HG03159 (cell line): ENCODE measurements at regions not wholly inside any gene's neighbourhood (a gene's known extent, or its start where the extent isn't known, plus 50 kb on each side); places are given as distances from the start of the nearest gene placed in this dataset.

Experiments used
- ATAC-seq: cut with Tn5 transposase; IDR thresholded peaks from one replicate; pipeline ENCODE4 v1.9.1; 2021; ENCODE audit warnings: mild to moderate bottlenecking, moderate library complexity; ENCODE audit not compliant: unreplicated experiment

DNA sequence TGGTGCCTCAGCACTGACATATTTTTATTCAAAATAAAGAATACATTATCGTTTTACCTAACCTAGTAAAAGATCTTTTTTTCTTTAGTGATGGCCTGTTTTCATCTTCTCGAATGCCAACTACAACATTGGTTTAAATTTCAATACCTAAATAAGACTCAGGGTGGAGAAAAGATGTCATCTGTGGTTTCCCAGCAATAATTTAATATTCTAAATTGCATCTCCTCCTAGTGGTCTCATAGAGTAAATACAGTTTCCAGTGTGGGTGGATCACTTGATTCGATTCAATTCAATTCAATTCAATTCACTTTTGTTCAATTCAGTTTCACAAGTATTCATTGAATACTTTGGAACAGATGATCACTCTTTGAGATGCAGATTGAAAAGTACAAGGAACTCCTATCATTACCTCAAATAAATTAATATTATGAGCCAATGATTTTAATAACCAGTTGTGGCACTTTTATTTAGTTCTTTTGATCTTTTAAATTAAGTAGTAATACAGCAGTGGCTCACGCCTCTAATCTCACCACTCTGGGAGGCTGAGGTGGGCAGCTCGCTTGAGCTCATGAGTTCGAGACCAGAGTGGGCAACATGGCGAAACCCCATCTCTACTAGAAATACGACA, 427.2 kb downstream of the FAT4 start:
- ATAC-seq, result no peak

DNA sequence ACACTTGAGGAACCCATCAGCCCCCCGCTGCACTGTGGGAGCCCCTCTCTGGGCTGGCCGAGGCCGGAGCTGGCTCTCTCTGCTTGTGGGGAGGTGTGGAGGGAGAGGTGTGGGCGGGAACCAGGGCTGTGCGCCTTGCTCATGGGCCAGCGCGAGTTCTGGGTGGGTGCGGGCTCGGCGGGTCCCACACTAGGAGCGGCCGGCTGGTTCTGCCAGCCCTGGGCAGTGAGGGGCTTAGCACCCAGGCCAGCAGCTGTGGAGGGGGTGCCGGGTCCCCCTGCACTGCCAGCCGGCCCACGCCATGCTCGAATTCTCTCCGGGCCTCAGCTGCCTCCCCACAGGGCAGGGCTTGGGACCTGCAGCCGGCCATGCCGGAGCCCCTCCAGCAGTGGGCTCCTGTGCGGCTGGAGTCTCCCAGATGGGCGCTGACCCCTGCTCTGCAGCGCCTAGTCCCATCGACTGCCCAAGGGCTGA, 430.2 kb downstream of the FAT4 start:
- ATAC-seq, result no peak

DNA sequence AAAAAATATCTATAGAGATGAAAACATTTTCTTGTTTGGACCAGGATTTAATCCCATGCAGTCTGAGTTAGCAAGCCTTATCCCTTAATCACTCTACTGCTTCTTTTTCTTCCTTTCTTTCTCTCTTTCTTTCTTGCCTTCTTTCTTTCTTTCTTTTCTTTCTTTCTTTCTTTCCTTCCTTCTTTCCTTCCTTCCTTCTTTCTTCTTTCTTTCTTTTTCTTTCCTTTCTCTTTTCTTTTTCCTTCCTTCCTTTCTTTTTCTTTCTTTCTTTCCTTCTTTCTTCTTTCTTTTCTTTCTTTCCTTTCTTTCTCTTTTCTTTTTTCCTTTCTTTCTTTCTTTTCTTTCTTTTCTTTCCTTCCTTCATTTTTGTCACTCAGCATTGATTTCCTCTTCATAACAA, 434.6 kb downstream of the FAT4 start:
- no peak for ATAC-seq

DNA sequence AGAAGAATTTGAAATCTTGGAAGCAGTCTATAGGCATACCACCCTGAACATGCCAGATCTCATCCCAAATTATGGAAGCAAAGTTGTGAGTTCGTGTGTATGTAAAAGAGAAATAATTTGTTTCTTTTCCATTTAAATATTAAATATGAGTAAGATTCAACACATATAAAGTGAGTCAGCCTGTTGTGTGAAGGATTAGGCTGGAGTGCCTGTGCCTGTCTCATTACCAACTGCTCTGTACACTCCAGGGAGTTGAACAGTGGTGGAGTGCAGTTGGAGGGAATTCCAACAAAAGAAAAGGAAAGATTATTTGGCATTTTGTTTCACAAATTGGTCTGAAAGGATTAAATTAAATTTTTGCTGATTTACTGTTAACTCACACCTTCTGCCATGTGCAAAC, 435.6 kb downstream of the FAT4 start:
- ATAC-seq, result no peak

DNA sequence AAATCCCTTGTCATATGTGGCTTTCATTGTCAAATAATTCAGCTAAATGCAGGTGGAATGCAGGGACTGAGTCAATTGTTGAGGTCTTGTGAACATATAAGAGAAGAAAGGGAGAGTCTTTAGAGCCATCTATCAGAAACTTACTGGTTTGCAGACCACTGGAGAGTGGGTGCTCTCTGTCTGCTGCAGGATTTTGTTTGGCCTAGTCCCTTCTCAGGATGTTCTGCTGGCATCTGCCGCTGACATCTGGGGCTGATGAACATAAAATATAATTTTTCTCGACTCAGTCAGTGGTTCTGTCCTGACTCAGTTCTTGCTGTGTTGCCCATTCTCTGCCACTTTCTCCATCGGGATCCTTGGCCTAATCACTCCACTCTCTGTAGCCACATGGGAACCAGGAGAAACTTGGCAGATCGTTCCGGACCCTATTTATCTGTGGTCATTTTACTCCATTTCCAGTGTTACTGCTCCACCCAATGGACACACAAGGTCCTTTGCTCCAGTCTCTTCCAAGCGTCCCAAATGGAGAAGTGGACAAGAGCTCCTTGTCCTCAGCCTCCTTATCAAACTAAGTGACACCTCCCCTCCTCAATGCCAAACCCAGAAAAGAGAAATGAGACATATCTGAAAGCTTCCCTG, 436.2 kb downstream of the FAT4 start:
- ATAC-seq, result no peak

DNA sequence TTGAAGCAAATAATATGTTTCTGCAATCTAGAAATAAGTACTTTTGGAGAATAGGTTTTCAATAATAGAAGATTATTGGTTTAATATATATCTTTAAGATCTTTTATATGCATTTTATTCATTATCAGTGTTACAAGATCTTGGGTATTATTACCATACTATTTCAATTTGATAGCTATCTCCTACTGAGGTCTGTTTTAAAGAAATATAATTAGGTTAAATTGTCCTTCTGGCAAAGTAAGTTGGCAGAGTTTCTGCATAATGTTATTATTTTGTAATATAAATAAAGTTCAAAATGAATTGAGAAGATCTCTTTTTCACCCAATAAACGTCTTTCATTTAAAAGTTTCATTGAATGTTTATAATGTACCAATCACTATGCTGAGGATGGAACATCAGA, 443.7 kb downstream of the FAT4 start:
- ATAC-seq, result no peak

DNA sequence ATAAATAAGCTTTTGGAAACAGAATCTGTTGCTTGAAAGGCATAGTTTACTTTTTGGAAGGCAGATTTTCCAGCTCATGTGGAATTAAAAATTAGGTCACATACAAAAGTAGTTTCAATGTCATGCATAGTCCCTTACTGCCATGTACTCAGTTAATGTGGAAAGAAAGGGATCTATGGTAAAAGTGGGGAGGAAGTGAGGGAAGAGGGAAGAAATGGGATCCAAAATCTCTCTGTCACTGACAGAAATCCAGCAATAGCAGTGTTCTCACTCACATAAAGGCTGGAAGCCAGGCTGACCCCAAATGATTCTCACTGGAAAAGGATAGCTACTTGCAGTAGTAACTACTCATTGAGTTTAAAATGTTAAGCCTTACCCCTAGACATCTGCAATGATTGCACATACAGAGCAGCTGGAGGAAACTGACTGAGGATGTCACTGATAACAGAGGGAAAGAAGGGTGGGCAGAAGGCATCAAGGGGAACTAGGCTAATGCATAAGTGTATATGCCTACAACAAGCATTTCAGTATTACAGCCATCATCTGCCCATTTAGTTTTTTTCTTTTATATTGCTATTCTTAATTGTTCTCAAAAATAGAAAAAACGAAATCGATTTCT, 445.6 kb downstream of the FAT4 start:
- ATAC-seq, result no peak

DNA sequence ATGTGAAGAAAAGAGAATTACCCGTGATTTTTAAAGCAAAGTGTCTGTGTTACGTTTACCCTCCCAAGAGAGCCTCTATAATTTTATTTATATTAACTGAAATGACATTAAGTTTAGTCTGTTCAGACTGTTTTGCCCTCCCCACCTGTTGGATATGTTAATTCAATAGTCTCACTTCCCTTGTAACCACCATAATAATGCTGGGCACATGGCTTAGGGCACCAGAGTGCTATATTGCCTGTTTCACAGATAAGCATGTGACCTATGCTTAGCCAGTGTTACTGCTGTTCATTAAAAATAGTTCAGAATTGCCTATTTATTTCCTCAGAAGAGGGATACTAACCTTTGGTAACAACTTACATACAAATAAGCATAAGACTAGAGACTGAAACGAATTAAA, 446.2 kb downstream of the FAT4 start:
- ATAC-seq, result no peak

DNA sequence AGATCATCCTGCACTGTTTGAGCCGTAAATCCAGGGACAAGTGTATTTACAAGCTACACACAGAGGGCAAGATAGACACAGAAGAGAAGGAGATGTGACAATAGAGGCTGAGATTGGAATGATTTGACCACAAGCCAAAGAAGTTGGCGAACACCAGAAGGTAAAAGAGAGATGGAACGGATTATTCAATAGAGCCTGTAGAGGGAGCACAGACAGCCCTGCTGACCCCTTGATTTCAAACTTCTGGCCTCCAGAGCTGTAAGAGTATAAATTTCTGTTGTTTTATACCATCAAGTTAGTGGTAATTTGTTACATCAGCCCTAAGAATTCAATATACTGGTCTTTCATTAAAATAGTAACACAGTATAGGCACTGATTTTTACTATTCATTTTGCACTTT, 447.8 kb downstream of the FAT4 start:
- no peak for ATAC-seq

DNA sequence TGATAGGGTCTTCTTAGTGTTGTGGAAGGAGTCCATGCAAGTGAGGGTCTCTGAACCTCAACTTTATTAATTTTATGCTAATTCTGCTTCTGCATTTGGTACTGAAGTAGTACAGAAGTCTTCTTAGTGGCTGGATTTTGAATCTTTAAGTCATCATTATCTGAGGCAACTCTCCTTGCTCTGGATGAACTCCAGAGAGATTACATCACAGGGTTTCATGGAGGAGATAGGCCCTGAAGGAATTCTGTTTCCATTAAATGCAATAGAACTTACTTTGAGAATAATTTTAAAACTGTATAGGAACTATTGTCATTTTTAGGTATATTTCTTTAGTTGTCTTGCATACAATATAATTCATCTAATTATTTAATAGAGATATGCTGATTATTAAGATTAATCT, 451.2 kb downstream of the FAT4 start:
- no peak for ATAC-seq

DNA sequence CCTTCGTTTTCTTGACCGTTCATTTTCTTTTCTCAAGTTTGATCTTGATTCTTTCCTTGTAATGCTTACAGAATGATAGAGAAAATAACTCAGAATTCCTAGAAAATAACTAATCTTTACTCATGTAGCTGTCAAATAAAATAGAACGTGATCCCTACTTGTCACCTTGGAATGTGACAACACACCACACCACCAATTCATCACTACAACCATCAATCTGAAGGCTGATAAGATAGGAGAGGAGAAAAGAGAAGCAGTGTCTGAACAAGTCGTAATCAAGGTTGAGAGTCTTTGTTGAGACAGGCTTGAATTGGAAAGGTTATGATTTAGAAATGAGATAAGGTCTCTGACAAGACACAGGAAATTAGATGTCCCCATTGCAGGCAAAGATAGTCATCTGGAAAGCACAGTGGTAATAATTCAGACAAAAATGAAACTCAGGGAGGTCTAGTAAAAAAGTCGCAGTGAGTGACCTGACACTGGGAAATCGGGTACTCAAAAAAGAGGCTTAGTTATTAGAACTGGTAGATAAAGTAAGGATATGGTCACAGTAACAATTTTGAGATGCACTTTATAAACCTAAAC, 456.2 kb downstream of the FAT4 start:
- ATAC-seq, result no peak

DNA sequence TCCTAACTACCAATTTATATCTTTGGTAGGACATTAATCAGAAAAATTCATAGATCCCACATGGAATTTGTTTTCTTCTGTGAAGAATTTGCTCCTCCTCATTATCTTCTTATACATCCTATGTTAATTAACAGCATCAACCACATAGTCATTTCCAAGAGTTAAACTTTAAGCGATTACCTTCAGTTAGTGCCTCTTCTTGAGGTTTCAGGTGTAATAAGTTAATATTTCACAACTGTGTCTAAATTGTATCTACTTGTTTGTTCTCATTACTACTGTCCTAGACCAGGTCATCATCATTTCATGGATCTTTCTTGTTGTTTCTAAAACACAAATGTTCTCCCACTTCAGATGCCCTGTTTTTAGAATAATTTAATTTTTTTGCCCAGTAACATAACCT, 457.9 kb downstream of the FAT4 start:
- peak; percentile 75 for ATAC-seq

DNA sequence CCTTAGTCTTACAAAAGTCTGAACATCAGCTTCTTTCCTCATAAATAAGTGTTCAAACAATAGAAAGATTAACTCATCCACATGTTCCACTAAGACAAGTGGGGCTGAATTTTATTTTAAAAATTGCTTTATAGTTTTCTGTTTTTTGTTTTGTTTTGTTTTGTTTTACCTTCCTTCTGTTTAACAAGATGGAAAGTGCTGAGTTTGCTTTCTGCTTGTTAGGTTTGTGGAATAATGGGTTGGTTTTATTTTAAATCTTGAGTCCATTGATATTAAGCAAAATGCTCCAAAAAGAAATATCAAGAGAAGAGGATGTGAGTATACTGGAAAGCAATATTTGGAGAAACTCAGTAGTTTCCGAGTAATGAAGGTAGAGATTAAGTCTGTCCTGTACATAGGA, 458.7 kb downstream of the FAT4 start:
- no peak for ATAC-seq

DNA sequence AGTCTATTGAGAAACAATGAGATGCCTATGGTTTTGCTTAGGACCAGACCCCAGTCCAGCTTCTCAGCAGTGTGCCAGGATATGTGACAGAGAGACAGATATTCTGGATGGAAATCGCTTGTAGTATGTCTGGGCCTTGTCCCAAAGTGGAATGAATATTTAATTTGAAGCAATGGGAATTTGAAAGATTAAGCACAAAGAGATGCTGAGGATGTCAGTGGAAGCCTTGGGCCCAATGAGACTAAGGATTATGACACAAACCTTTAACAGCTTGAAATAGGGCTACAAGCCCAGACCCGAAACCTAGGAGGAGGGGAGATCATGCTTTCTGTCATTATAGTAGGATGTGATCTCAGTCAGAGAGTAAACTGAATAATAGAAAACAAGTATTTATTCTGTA, 459.2 kb downstream of the FAT4 start:
- ATAC-seq, result no peak

DNA sequence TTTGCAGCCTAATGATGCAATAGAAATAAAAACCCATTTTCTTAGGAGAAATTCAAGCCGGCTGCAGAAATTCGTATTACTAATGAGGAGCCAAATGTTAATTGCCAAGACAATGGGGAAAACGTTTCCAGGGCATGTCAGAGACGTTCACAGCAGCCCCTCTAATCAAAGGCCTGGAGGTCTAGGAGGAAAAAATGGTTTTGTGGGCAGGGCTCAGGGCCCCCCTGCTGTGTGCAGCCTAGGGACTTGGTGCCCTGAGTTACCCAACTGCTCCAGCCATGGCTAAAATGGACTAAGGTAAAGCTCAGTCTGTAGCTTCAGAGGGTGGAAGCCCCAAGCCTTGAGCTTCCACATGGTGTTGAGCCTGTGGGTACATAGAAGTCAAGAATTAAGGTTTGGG, 461.4 kb downstream of the FAT4 start:
- no peak for ATAC-seq

DNA sequence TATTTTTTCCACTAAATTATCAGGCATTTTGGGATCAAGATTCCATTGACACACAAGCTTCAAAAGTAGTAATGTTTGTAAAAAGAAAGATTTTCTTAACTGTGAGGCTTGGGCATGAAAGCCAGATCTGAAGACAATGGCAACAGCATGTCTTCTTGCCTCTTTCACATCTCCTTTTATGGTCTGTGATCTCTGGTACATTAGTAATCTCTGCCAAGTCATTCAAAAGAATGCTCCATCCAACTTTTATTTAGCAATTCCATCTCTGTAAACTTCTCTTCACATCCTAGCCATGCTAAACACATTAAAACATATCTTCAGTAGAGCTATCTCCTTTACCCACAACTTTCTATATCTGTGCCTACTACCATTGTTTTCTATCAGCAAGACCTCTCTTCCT, 465.4 kb downstream of the FAT4 start:
- no peak for ATAC-seq

DNA sequence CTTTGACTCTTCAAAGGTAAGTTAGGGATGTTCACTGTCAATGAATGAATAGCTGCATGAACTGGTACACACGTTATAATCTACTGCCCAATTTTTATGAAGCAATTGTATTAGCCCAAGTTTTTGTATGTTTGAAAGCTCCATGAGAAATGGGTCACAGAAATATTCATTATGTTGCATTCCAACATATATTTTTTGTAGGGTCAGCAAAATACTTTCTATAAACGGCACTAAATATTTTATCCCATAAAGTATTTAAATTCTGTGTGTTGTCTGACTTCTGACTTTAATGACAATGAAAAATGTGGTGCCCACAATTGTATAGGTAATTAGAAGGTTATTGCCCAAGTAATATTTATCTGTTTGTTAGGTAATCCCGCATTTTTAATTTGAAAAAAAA, 466.0 kb downstream of the FAT4 start:
- no peak for ATAC-seq

DNA sequence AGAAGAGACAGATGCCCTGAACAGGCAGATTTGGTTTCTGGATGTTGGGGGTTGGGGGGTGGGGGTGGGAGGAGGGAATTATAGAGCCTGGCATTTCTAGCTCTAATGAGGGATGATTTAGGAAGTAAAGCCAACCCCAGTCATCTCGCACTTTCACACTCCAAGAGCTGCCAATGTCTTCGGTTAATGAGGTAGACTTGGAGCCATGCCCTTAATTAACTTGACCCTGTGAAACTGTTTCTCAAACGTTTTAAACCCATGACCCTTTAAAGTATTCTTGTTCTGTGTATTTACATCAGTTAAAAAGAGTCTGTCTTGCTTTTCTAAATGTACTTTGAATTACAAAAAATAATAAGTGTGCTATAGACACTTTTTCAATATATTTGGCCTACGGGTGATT, 466.9 kb downstream of the FAT4 start:
- ATAC-seq, result no peak

DNA sequence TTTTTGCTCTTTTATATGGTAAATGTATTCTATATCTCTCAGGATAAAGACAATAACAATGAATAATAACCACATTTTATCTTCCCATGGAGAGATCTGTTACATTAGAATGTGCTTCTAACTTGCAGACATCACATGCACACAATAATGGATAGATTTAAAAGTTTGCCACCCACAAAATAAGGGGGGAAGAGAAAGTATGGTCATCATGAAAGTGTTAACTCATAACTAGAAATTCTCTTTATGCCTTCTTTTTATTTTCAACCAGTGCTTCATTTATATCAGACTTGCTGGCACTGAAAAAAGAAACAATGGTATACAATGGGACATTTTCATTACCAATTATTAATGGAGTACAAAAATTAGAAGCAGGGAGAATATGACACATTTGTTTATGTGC, 470.0 kb downstream of the FAT4 start:
- ATAC-seq, result no peak

DNA sequence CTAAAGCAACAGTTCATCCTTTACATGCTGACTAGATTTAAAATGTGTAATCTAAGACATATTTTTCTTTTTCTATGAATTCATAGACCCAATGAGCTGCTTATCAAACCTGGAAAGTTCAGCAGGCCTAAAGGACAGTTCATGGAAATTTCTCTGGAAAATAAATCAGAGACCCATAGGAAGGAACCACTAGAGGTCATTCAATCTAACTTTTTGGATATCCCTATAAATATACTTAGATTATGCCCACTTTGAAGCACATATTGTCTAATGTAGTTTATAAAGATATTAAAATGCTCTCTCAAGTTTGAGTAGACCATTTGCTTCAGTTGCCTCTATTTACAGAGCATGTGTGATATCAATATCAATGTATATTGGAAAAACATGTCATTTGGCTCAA, 473.0 kb downstream of the FAT4 start:
- no peak for ATAC-seq

DNA sequence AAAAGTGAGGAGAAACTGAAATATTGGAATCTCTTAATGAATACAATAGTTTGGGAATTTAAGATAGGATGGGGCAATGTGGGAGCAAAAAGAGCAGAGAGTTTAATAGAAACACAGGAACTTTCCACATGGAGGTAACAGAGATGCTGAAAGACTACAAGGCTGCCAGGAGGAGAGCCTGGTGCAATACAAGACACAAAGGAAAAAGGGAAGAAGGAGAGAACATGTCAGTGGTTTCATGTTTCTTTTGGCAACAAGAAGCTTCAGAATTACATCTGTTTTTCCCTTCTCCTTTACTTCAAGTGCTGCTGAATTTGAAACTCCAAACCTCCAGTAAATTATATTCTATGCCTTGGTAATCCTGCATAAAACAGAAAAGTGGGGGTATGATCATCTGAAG, 474.3 kb downstream of the FAT4 start:
- no peak for ATAC-seq

DNA sequence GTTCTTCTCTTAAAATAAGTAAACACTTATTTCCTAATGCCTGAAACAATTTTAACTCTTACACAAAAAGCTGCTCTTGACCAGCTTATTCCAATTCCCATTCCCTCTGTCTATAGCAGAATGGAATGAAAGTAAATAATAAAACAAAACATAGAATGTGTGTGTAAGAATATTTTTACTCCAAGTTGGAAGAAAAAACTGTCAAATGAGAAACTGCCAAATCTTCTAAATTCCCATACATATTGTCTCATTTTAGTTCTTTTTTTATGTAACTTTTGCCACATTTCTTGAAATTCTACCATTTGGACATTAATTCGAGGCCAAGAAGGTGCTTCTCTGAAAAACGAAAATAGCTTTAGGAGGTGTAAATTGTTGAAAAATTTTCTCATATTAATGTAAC, 477.1 kb downstream of the FAT4 start:
- no peak for ATAC-seq
